GM12878 (cell line): ENCODE measurements at regions not wholly inside any gene's neighbourhood (a gene's known extent, or its start where the extent isn't known, plus 50 kb on each side); places are given as distances from the start of the nearest gene placed in this dataset.

ENCODE experiments used
- ATAC-seq: fragments of 200-7000 bp; cut with Tn5 transposase; 3 replicates; pipeline ENCODE4 v1.9.1; 2020; ENCODE audit warnings: mild to moderate bottlenecking, moderate library complexity
- BruUV-seq: library from RNA; stranded (reverse); fragments of 400-500 nt; replicated peaks from 2 replicates; lab custom pipeline; 2021; lab: Mats Ljungman, UMichigan
- CTCF ChIA-PET: fragments of 300-600 bp; sonication (Branson Sonifier 250); formaldehyde crosslinking; extraction: SDS; loops from one replicate; lab custom pipeline; 2021; ENCODE audit warnings: inconsistent platforms; lab: Yijun Ruan, JAX
- POLR2A ChIA-PET: fragments of 350-600 bp; formaldehyde crosslinking; extraction: SDS; loops from one replicate; lab custom pipeline; 2021; ENCODE audit warnings: inconsistent platforms; lab: Charles Lee
- RAD21 ChIA-PET: fragments of 300-600 bp; sonication (Branson Sonifier 250); formaldehyde crosslinking; loops from one replicate; lab custom pipeline; 2023; ENCODE audit warnings: antibody characterized with exemption; ENCODE audit not compliant: unreplicated experiment; lab: Charles Lee
- SMC1A ChIA-PET: fragments of 300-600 bp; sonication (Branson Sonifier 250); formaldehyde crosslinking; loops from one replicate; lab custom pipeline; 2023; ENCODE audit not compliant: unreplicated experiment, uncharacterized antibody; lab: Charles Lee
- DNase-seq: peaks from one replicate; pipeline ENCODE4 v3.0.0-alpha.2; 2011; ENCODE audit warnings: low read depth, low spot score
- FAIRE-seq: peaks from 3 replicates; lab custom pipeline; 2011; peaks lifted over from hg19 to GRCh38; lab: Jason Lieb, UNC
- H2AFZ ChIP-seq: 2 replicates; pipeline ENCODE4 v1.6.0; 2011; ENCODE audit warnings: low read depth, low read length, control low read depth; ENCODE audit not compliant: control insufficient read depth
- H3K27ac ChIP-seq: 2 replicates; pipeline ENCODE4 v1.5.1; 2011; ENCODE audit warnings: control low read depth; ENCODE audit not compliant: control insufficient read depth, insufficient read depth
- H3K27me3 ChIP-seq, 2 experiments: replicated peaks in 1 of 2; 2 replicates each; pipeline versions ENCODE4 v1.6.0 to v1.6.1; 2011; ENCODE audit warnings: low read length in 1 of 2; ENCODE audit not compliant: control insufficient read depth in 2 of 2, insufficient read depth in 2 of 2
- H3K36me3 ChIP-seq, 2 experiments: 2 replicates each; pipeline ENCODE4 v1.5.1; 2011; ENCODE audit warnings: low read length in 1 of 2; ENCODE audit not compliant: control insufficient read depth in 2 of 2, insufficient read depth in 2 of 2
- H3K4me1 ChIP-seq: 2 replicates; pipeline ENCODE4 v1.6.1; 2011; ENCODE audit warnings: mild to moderate bottlenecking, low read length, moderate library complexity, mixed read lengths; ENCODE audit not compliant: control insufficient read depth, insufficient read depth
- H3K4me2 ChIP-seq: 2 replicates; pipeline ENCODE4 v1.6.0; 2011; ENCODE audit warnings: control low read depth; ENCODE audit not compliant: control insufficient read depth, insufficient read depth
- H3K4me3 ChIP-seq: fragments of 200-600 bp; sonication (generic); 2 replicates; pipeline ENCODE4 v1.5.1; 2016
- H3K79me2 ChIP-seq: 2 replicates; pipeline ENCODE4 v1.6.0; 2011; ENCODE audit warnings: low read length; ENCODE audit not compliant: control insufficient read depth, insufficient read depth
- H3K9ac ChIP-seq: 2 replicates; pipeline ENCODE4 v1.8.0; 2011; ENCODE audit warnings: low read length, control low read depth, mixed read lengths; ENCODE audit not compliant: control insufficient read depth, insufficient read depth
- H3K9me3 ChIP-seq: replicated peaks from 3 replicates; pipeline ENCODE4 v1.5.1; 2011; ENCODE audit warnings: mild to moderate bottlenecking, low read length; ENCODE audit not compliant: control insufficient read depth, insufficient read depth
- H4K20me1 ChIP-seq: 2 replicates; pipeline ENCODE4 v1.6.0; 2011; ENCODE audit not compliant: control insufficient read depth, insufficient read depth
- E2F4 ChIP-seq: IDR thresholded peaks from 2 replicates; pipeline ENCODE4 v1.6.1; 2012; ENCODE audit warnings: low read depth, low read length, improper control_type of control experiment
- EP300 ChIP-seq, 2 experiments: fragments of 150-350 bp in 1 of 2; IDR thresholded peaks; 2 replicates each; pipeline ENCODE4 v1.6.1; 2011 to 2012; ENCODE audit warnings: low read depth in 2 of 2, low read length in 2 of 2, borderline replicate concordance in 1 of 2, improper control_type of control experiment in 1 of 2, inconsistent platforms in 1 of 2; ENCODE audit not compliant: control insufficient read depth in 1 of 2
- MEF2B ChIP-seq: fragments of 450-650 bp; IDR thresholded peaks from 2 replicates; pipeline ENCODE4 v1.6.1; 2018; ENCODE audit warnings: mild to moderate bottlenecking, moderate library complexity; ENCODE audit not compliant: partially characterized antibody, poor library complexity, severe bottlenecking
- MTA2 ChIP-seq: fragments of 450-650 bp; IDR thresholded peaks from 2 replicates; pipeline ENCODE4 v1.6.1; 2016; ENCODE audit warnings: low read depth, mild to moderate bottlenecking, moderate library complexity
- REST ChIP-seq: IDR thresholded peaks from 2 replicates; pipeline ENCODE4 v1.6.1; 2012; ENCODE audit warnings: mild to moderate bottlenecking, low read depth, low read length
- TBL1XR1 ChIP-seq: IDR thresholded peaks from 2 replicates; pipeline ENCODE4 v1.6.1; 2012; ENCODE audit warnings: low read depth, low read length, improper control_type of control experiment
- YBX1 ChIP-seq: fragments of 450-650 bp; IDR thresholded peaks from 2 replicates; pipeline ENCODE4 v1.6.1; 2016; ENCODE audit warnings: antibody characterized with exemption
- ZNF207 ChIP-seq: fragments of 450-650 bp; IDR thresholded peaks from 2 replicates; pipeline ENCODE4 v1.6.1; 2014; ENCODE audit warnings: antibody characterized with exemption, mild to moderate bottlenecking, borderline replicate concordance
- WGBS: methylation state at CpG from one replicate; pipeline ENCODE4 v1.1.6; 2016; ENCODE audit warnings: low lambda C conversion rate; ENCODE audit not compliant: insufficient replicate concordance, insufficient coverage; ENCODE audit errors: missing lambda C conversion rate; 5-methylcytosine and 5-hydroxymethylcytosine counted together
- in situ Hi-C: fragments of 300-500 bp; cut with MboI; formaldehyde crosslinking; loops from 9 replicates; pipeline ENCODE4 v1.14.3; 2018; ENCODE audit warnings: mixed read lengths
- intact Hi-C: fragments of 100-400 bp; cut with micrococcal nuclease; formaldehyde crosslinking; loops from one replicate; pipeline ENCODE4 v1.14.2; 2022; ENCODE audit not compliant: unreplicated experiment

- intact Hi-C loops (no loop called here), in situ Hi-C loops (no loop called here)
- no TSS peak for BruUV-seq
- WGBS: 67% methylated on average over 2 of the region's 2 CpGs
- ATAC-seq (no peak), FAIRE-seq (no peak), DNase-seq (no peak)
- CTCF ChIA-PET: interaction anchor here (0.5 kb wide), 1 partner anchor 1325 kb away, joined by 3 read pairs; no protein-coding TSS in a partner anchor
- Histone ChIP-seq H3K27me3 (no peaks in the 10 kb centered on the region; a peak in 1 of 4 replicates), H3K4me1 (peaks cover 12% of the 10 kb centered on the region), H2AFZ (no peak overlapping the region), H3K9me3 (no peaks in the 10 kb centered on the region), H3K4me2 (no peak overlapping the region), H4K20me1 (no peaks in the 10 kb centered on the region), H3K4me3 (no peak overlapping the region), H3K9ac (no peak overlapping the region), H3K27ac (no peak overlapping the region), H3K36me3 (no peaks in the 10 kb centered on the region), H3K79me2 (no peaks in the 10 kb centered on the region)
- no peak for TF ChIP-seq MEF2B
- TF ChIP-seq REST: no peak
- no peak for TF ChIP-seq TBL1XR1
- no peak for TF ChIP-seq MTA2
- TF ChIP-seq ZNF207: no peak
- no peak for TF ChIP-seq YBX1
- no peak for TF ChIP-seq E2F4
- no peak for TF ChIP-seq EP300 (IDR thresholded peaks at IDR 0.05; ENCODE audit: borderline replicate concordance in 1 of 2, control insufficient read depth in 1 of 2, low read depth in 2 of 2, low read length in 2 of 2)
- RAD21 ChIA-PET: no interaction called here
- SMC1A ChIA-PET: no interaction called here
- POLR2A ChIA-PET: no interaction called here
Observed at GRCh38 chrX:20421275-20421674, 154.6 kb upstream of the RPS6KA3 start.
